ENCODE measurements at regions not wholly inside any gene's neighbourhood (a gene's known extent, or its start where the extent isn't known, plus 50 kb on each side); places are given as distances from the start of the nearest gene placed in this dataset.
A peak's percentile ranks its signal among the peaks of the same experiment; 100 is the strongest.

DNA sequence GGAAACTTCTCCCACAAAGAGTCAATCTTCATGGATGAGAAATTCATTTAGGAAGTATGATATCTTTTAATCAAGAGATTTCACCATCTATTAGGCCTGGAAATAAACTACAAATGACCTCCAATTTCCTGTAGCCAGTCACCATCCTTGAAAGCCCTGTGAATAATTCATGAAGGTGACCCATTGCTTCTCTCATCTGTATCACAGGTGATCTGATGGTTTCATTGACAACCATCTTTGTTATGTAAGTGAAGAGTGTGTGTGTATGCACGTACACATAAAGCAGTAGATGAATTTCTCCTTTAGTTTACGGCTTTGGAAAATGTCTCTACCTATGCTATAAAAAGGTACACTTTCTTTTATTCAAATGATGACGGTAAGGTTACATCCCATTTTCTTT, 644.1 kb upstream of the KLF4 start:
- Mint-ChIP-seq H3K4me1 (no peaks in the 10 kb centered on the region), H3K27ac (no peak overlapping the region), H3K4me3 (no peak overlapping the region), H3K27me3 (no peaks in the 10 kb centered on the region), H3K9me3 (no peaks in the 10 kb centered on the region), H3K36me3 (no peaks in the 10 kb centered on the region)

- Mint-ChIP-seq H3K36me3 (no peaks in the 10 kb centered on the region), H3K4me1 (no peaks in the 10 kb centered on the region), H3K27me3 (no peaks in the 10 kb centered on the region), H3K27ac (no peak overlapping the region), H3K4me3 (no peak overlapping the region), H3K9me3 (no peaks in the 10 kb centered on the region)
Observed at GRCh38 chr9:108133101-108133500, 643.5 kb upstream of the KLF4 start.

DNA sequence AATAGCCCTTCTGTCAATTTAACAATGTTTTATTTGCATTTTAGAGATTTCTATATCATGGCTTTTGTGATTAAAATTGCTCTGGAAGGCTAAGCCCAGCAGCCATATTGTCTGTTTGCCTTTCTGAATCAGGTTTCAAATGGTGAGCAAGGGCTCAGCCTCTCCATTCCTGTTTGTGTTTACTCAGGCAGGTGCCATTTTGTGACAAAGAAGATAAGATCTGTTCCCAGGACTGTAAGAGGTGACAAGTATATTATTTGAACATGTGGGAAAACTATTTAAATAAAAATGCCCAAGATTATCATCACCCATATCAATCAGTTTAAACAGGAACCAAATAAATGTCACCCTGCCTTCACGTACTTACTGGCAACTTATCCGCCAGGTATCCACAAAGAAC, 641.3 kb upstream of the KLF4 start:
- Mint-ChIP-seq H3K9me3 (no peaks in the 10 kb centered on the region), H3K27me3 (no peaks in the 10 kb centered on the region), H3K4me3 (no peak overlapping the region), H3K36me3 (no peaks in the 10 kb centered on the region), H3K27ac (no peak overlapping the region), H3K4me1 (no peaks in the 10 kb centered on the region)

- Mint-ChIP-seq H3K27ac (no peak overlapping the region), H3K4me3 (no peak overlapping the region), H3K36me3 (no peaks in the 10 kb centered on the region), H3K27me3 (peaks cover 11% of the 10 kb centered on the region), H3K9me3 (peaks cover 0 to 12% (median 7%) of the 10 kb centered on the region in 3 donors), H3K4me1 (no peaks in the 10 kb centered on the region)
Observed at GRCh38 chr9:108125625-108126024, 636.1 kb upstream of the KLF4 start.

DNA sequence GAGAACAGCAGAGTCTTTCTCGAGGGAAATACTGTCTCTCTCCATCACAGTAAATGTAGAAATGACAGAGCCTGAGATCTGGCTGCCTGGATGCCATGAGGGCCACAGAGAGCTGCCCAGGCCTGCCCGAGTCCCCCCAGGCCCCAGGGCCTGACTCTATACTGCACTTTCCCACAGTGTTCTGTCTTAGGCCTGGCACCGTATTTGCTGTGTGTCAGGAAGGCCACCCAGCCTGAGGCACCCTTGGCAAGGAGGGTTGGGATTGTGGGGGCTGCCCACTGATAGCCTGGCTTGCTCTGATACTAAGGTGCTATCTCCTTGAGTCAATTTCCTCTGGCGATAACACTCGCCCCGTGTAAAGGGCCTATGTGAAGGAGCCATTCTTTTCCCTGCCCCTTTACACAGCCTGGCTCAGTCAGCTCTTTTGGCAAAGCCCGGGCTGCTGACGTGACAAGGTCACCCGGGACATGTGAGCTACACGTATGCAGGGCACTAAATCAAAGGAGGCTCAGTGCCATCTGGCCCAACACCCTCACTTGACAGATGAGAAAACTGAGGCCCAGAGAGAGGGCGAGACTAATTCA, 630.1 kb upstream of the KLF4 start:
- Mint-ChIP-seq H3K4me3 (no peak overlapping the region), H3K36me3 (no peaks in the 10 kb centered on the region), H3K4me1 (peaks cover 0 to 2% (median 0%) of the 10 kb centered on the region in 3 donors), H3K27ac (no peak overlapping the region), H3K9me3 (peaks cover 0 to 12% (median 2%) of the 10 kb centered on the region in 3 donors), H3K27me3 (peaks cover 8% of the 10 kb centered on the region)

- Mint-ChIP-seq H3K4me3 (no peak overlapping the region), H3K27me3 (peaks cover 4% of the 10 kb centered on the region), H3K9me3 (peaks cover 0 to 7% (median 2%) of the 10 kb centered on the region in 3 donors), H3K27ac (no peak overlapping the region), H3K4me1 (peaks cover 0 to 2% (median 0%) of the 10 kb centered on the region in 3 donors), H3K36me3 (no peaks in the 10 kb centered on the region)
Observed at GRCh38 chr9:108117795-108118194, 628.2 kb upstream of the KLF4 start.

GRCh38 chr9:108117306-108117705, 627.7 kb upstream of the KLF4 start:
- Mint-ChIP-seq H3K27ac (no peak overlapping the region), H3K9me3 (peaks cover 0 to 4% (median 0%) of the 10 kb centered on the region in 3 donors), H3K4me3 (peak overlapping the region in 1 of 4 donors; percentile 50), H3K4me1 (peaks cover 0 to 2% (median 0%) of the 10 kb centered on the region in 3 donors), H3K27me3 (peaks cover 2% of the 10 kb centered on the region), H3K36me3 (no peaks in the 10 kb centered on the region)

- Mint-ChIP-seq H3K36me3 (no peaks in the 10 kb centered on the region), H3K27me3 (peaks cover 2% of the 10 kb centered on the region), H3K4me3 (no peak overlapping the region), H3K4me1 (peaks cover 0 to 2% (median 0%) of the 10 kb centered on the region in 3 donors), H3K9me3 (no peaks in the 10 kb centered on the region), H3K27ac (no peak overlapping the region)
Observed at GRCh38 chr9:108113596-108113995, 624.0 kb upstream of the KLF4 start.

DNA sequence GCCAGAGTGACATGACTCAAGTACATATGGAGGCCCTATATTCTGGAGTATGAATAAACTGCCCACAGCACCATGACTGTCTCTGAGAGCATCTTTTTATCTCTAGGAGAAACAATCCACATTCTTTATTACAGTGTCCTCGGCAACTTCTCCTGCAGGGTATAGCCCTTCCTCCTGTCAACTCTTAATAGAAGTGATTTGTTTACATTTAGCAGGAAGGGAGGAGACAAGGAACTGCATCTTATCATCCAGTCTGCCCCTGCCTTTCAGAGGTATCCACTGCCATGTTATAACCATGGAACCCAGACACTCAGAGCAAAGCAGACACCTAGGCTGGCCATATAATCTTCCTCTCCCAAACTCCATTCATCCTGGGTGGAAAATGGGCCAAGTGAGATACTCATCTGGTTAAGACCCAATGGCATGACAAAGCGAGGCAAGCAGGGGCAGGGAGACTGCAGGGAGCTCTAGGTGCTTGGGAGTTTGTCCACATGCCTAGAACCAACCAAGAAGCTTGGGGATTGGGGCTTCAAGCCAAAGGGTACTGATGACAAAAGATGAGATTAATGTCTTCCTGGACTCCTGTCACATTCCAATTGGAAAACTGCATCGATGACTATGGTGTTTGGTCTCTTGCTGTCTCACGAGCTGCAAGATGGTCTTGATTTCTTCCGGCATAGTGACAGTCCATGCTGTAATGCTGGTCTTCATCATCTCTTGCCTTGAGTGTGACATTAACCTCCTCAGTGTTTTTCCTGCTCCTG, 620.5 kb upstream of the KLF4 start:
- Mint-ChIP-seq H3K27ac (no peak overlapping the region), H3K4me3 (no peak overlapping the region), H3K9me3 (no peaks in the 10 kb centered on the region), H3K36me3 (no peaks in the 10 kb centered on the region), H3K27me3 (peaks cover 2% of the 10 kb centered on the region), H3K4me1 (no peaks in the 10 kb centered on the region)

DNA sequence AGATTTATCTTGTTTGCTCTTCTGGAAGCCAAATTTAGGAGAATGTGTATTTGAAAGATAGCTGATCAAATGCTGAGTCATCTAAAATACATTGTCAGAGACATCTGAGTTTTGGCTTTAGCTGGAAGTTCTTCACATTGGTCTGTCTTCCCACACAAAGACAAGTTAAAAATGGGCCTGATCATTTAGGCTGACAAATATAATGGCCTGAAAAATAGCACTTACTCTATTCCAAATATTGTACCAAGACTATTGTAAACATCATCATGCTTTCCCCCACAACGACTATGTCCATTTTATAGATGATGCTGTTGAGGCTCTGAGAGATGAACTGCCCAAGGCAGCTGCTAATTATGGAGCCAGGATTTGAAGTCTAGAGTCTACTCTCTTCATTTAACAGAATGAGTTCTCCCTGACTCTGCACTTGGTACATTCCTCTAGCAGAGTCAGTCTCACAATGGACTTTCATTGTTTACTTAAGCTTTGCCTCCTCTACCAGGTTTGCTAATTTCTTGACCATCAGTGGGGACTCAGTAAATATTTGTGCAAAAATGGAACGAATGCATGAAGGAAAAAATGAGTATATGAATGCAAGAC, 619.4 kb upstream of the KLF4 start:
- Mint-ChIP-seq H3K27me3 (no peaks in the 10 kb centered on the region), H3K9me3 (no peaks in the 10 kb centered on the region), H3K27ac (no peak overlapping the region), H3K4me1 (no peaks in the 10 kb centered on the region), H3K36me3 (no peaks in the 10 kb centered on the region), H3K4me3 (no peak overlapping the region)

DNA sequence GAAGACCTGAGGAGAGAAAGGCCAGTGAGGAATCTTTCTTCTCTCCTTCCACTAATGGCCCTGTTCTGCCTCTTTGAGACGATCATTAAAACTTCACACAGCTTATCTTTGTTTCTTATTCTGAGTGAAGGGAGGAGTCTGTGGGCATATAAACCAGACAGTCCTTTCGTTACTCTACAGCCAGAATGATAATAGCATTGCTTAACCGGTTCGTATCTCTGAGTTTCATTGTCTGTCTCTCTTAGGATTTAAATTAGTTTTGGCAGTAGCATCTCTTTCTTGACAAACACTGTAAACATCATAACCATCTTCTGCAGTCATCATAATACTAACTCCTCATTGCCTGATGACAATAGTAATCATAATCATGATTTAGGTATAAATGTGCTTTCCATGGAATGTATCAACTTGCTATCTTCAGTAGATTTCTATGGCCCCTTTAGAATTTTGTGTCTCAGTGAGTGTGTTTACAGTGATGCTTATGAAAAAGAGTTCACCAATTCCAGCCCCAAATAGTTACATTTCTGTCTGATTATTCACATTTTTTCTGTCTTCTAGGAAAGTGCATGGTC, 618.8 kb upstream of the KLF4 start:
- H3K27ac Mint-ChIP-seq = no peak overlapping the region
- no peaks in the 10 kb centered on the region for H3K27me3 Mint-ChIP-seq
- no peaks in the 10 kb centered on the region for H3K36me3 Mint-ChIP-seq
- H3K9me3 Mint-ChIP-seq = no peaks in the 10 kb centered on the region
- H3K4me1 Mint-ChIP-seq = no peaks in the 10 kb centered on the region
- H3K4me3 Mint-ChIP-seq = no peak overlapping the region

DNA sequence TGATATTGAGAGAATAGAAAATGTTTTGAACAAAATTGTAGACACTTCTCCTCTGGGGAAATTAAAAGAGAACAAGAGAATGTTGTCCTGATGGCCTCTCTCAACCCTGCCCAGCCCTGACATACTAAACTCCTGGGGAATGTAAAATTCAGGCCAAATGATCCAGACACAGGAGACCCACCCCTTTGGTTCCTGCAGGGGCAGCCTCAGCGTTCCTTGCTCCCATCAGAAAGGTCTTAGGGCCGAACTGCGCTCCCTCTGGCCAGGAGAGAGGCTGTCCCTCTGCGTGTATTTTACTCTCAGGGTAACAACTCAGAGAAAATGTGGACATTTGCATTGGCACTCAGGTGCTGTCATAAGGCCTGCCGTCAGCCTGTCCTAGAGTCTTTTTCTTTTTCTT, 616.3 kb upstream of the KLF4 start:
- Mint-ChIP-seq H3K36me3 (no peaks in the 10 kb centered on the region), H3K4me1 (no peaks in the 10 kb centered on the region), H3K4me3 (no peak overlapping the region), H3K27ac (no peak overlapping the region), H3K9me3 (peaks cover 0 to 5% (median 0%) of the 10 kb centered on the region in 3 donors), H3K27me3 (no peaks in the 10 kb centered on the region)

DNA sequence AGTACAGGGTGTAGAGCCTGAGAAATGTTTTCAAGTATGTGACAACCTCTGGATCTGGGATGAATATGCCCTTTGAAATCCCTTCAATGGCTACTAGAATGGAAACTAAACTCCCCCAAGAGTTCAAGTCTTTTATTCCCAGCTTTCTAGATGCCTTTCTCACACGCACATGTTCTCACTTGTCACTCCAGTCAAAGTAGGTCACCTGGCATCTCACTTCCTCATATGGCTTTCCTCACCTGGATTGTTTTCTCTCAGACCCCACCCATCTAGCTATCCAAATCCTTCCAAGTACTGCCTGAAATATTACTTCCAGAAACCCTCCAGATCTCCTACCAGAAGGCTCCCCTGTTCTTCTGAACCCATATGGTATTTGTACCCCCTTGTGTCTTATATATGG, 615.4 kb upstream of the KLF4 start:
- Mint-ChIP-seq H3K4me1 (no peaks in the 10 kb centered on the region), H3K27me3 (peaks cover 5% of the 10 kb centered on the region), H3K36me3 (peaks cover 3% of the 10 kb centered on the region), H3K27ac (no peak overlapping the region), H3K9me3 (peaks cover 0 to 5% (median 0%) of the 10 kb centered on the region in 3 donors), H3K4me3 (no peak overlapping the region)

- Mint-ChIP-seq H3K4me1 (no peaks in the 10 kb centered on the region), H3K27ac (no peak overlapping the region), H3K4me3 (no peak overlapping the region), H3K9me3 (peaks cover 0 to 5% (median 0%) of the 10 kb centered on the region in 3 donors), H3K27me3 (peaks cover 5% of the 10 kb centered on the region), H3K36me3 (peaks cover 3% of the 10 kb centered on the region)
Observed at GRCh38 chr9:108103046-108103693, 613.6 kb upstream of the KLF4 start.

GRCh38 chr9:108101410-108101809, 611.8 kb upstream of the KLF4 start:
- Mint-ChIP-seq H3K36me3 (peaks cover 4% of the 10 kb centered on the region), H3K4me3 (no peak overlapping the region), H3K9me3 (peaks cover 0 to 5% (median 0%) of the 10 kb centered on the region in 3 donors), H3K27ac (no peak overlapping the region), H3K27me3 (peaks cover 5% of the 10 kb centered on the region), H3K4me1 (no peaks in the 10 kb centered on the region)

Measured in IgD-negative memory B cell (primary cell).